Upper lobe of left lung (tissue), 4 donors: ENCODE measurements at regions not wholly inside any gene's neighbourhood (a gene's known extent, or its start where the extent isn't known, plus 50 kb on each side); places are given as distances from the start of the nearest gene placed in this dataset.

Experiments
- EP300 ChIP-seq, 4 donors: sonication (generic); formaldehyde crosslinking; IDR thresholded peaks; one replicate each; pipeline ENCODE4 v1.5.1; 2017; ENCODE audit warnings: antibody characterized with exemption in 4 of 4, control low read depth in 2 of 4
- POLR2A ChIP-seq, 4 donors: fragments of 450-650 bp; IDR thresholded peaks; one replicate each; pipeline ENCODE4 v1.5.1; 2016 to 2017; ENCODE audit warnings: antibody characterized with exemption in 4 of 4, mild to moderate bottlenecking in 2 of 4
- TF ChIP-seq, protein P1 (sequence below), 6 experiments: fragments of 450-650 bp in 4 of 6; fragments of 200-600 bp in 2 of 6; sonication (generic) in 2 of 6; IDR thresholded peaks; one replicate each; pipeline ENCODE4 v1.5.1; 2016 to 2019; ENCODE audit warnings: antibody characterized with exemption in 6 of 6

DNA sequence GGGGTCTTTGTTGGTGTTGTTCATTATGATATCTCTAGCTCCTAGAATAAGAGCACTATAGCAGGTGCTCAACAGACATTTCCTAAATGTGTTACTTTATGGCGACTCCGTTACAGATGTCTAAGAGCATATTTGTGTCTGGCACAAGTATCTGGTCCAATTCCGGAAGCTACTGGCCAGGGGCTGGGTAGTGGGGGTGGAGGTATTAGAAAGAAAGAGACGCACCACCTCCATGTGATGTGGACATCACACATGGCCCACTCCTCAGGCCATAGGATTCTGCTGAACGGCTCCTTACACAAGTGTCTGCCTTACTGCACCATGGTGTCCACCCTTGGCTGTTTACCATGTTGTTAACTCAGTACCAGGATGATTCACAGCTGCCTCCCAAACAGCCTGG, 296.8 kb upstream of the MKI67 start:
- TF ChIP-seq, protein P1, sequence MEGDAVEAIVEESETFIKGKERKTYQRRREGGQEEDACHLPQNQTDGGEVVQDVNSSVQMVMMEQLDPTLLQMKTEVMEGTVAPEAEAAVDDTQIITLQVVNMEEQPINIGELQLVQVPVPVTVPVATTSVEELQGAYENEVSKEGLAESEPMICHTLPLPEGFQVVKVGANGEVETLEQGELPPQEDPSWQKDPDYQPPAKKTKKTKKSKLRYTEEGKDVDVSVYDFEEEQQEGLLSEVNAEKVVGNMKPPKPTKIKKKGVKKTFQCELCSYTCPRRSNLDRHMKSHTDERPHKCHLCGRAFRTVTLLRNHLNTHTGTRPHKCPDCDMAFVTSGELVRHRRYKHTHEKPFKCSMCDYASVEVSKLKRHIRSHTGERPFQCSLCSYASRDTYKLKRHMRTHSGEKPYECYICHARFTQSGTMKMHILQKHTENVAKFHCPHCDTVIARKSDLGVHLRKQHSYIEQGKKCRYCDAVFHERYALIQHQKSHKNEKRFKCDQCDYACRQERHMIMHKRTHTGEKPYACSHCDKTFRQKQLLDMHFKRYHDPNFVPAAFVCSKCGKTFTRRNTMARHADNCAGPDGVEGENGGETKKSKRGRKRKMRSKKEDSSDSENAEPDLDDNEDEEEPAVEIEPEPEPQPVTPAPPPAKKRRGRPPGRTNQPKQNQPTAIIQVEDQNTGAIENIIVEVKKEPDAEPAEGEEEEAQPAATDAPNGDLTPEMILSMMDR (IDR thresholded peaks at IDR 0.05), result no peak
- no peak for TF ChIP-seq POLR2A (IDR thresholded peaks at IDR 0.05)
- TF ChIP-seq EP300 (IDR thresholded peaks at IDR 0.05), result no peak
